ENCODE measurements at regions not wholly inside any gene's neighbourhood (a gene's known extent, or its start where the extent isn't known, plus 50 kb on each side); places are given as distances from the start of the nearest gene placed in this dataset.

- TF ChIP-seq, protein P1, sequence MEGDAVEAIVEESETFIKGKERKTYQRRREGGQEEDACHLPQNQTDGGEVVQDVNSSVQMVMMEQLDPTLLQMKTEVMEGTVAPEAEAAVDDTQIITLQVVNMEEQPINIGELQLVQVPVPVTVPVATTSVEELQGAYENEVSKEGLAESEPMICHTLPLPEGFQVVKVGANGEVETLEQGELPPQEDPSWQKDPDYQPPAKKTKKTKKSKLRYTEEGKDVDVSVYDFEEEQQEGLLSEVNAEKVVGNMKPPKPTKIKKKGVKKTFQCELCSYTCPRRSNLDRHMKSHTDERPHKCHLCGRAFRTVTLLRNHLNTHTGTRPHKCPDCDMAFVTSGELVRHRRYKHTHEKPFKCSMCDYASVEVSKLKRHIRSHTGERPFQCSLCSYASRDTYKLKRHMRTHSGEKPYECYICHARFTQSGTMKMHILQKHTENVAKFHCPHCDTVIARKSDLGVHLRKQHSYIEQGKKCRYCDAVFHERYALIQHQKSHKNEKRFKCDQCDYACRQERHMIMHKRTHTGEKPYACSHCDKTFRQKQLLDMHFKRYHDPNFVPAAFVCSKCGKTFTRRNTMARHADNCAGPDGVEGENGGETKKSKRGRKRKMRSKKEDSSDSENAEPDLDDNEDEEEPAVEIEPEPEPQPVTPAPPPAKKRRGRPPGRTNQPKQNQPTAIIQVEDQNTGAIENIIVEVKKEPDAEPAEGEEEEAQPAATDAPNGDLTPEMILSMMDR (conservative IDR thresholded peaks at IDR 0.05; ENCODE audit: low read length), result no peak
- no peak for TF ChIP-seq EZH2phosphoT487 (IDR thresholded peaks at IDR 0.05; ENCODE audit: borderline replicate concordance, low read depth, low read length)
Observed at GRCh38 chr4:162706632-162707031, 460.1 kb downstream of the NAF1 start.
